8988T (cell line): ENCODE measurements at regions not wholly inside any gene's neighbourhood (a gene's known extent, or its start where the extent isn't known, plus 50 kb on each side); places are given as distances from the start of the nearest gene placed in this dataset.
A peak's percentile ranks its signal among the peaks of the same experiment; 100 is the strongest.
"Not testable (repeated sequence)": the region's sequence is repeated elsewhere in the genome, so short reads cannot be mapped to it uniquely, and the experiment has no call there.

Experiments
- DNase-seq: peaks from one replicate; pipeline ENCODE4 v3.0.0; 2011

DNA sequence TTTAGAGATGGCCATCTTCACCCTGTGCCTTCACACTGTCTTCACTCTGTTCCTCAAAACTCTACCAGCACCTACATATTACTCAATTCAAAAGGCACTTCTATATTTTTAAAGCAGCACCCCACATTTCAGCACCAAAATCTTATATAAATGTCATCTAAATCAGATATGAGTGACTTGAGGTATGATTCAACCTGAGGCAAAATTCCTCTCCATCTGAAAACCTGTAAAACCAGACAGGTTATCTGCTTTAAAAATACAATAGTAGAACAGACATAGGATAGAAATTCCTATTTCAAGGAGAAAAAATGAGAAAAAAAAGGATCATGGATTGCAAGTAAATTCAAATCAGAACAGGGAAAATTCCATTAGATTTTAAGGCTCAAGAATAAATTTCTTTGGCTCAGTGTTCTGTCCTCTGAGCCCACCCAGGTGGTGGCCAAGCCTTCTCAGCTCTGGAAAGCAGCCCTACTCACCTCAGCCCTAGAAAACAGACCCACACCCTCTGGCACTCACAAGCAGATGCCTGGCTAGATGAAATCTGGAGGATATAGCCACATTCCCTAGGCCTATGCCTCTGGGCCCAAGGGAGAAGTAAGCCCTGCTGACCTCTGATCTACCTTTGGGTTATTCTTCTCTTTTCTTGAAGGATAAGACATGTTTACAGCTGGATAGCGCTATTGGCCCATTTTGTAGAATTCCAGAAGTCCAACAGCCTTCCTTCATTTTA is 211.1 kb upstream of the XIST start:
- no peak for DNase-seq

DNA sequence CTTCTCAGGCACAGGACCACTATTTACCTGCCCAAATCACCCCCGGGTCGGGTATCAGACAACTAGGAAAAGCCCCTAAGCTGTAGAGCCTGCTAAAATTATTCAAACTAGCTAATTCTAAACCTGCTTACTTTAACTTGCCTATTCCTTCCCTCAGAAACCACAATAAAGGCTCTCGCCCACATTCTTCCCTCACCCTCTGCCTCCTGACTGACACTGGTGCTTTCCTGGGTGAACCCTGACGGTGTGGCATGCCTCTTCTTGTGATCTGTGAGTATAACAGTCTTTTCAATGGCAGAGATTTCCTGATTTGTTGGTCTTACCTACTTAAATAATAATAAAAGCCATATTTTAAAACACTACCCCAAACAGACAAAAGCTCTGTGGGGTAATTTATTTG is 209.4 kb upstream of the XIST start:
- no peak for DNase-seq

GRCh38 chrX:74049126-74049525 is 196.6 kb upstream of the XIST start:
- no peak for DNase-seq

- DNase-seq: not testable (repeated sequence)
Observed at GRCh38 chrX:74034066-74034465, 181.6 kb upstream of the XIST start.

- not testable (repeated sequence) for DNase-seq
Observed at GRCh38 chrX:74031527-74031926, 179.0 kb upstream of the XIST start.

DNA sequence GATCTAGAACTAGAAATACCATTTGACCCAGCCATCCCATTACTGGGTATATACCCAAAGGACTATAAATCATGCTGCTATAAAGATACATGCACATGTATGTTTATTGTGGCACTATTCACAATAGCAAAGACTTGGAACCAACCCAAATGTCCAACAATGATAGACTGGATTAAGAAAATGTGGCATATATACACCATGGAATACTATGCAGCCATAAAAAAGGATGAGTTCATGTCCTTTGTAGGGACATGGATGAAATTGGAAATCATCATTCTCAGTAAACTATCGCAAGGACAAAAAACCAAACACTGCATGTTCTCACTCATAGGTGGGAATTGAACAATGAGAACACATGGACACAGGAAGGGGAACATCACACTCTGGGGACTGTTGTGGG is 178.3 kb upstream of the XIST start:
- not testable (repeated sequence) for DNase-seq

GRCh38 chrX:74025145-74025544 is 172.6 kb upstream of the XIST start:
- DNase-seq: not testable (repeated sequence)

- DNase-seq: no peak
Observed at GRCh38 chrX:74023203-74023602, 170.7 kb upstream of the XIST start.

DNA sequence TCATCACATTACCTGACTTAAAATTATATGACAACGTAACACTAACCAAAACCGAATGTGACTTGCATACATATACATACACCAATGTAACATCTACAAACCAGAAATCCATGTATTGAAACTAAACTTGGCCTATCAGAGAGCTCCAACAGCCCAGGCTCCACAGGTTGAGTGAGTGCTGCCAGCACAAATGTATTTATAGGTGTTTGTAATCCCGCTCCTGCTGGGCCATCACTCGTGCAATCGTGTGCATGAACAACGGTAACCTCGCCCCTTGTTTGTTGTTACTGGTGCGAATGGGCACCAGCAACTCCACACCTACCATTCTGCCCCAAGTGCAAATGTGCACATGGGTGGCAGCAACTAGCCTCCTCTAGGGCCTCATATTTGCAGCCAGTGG is 165.7 kb upstream of the XIST start:
- DNase-seq: no peak

GRCh38 chrX:74015379-74016019 is 163.0 kb upstream of the XIST start:
- peak; percentile 32 for DNase-seq

GRCh38 chrX:74009041-74009440 is 156.5 kb upstream of the XIST start:
- DNase-seq: no peak

DNA sequence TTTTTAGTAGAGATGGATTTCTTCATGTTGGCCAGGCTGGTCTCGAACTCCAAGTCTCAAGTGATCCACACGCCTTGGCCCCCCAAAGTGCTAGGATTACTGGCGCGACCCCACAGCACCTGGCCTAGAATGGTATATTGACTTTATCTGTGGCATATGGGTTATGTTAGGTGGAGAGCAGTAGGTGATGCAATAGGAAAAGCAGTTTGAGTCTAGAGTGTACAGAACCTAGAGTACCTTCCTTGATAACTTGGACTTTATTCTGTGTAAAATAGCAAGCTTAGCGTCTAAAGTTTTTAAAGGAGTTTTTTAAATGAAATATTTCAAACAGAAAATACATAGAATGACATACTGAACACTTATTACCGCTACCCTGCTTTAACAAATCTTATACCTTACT is 139.5 kb upstream of the XIST start:
- DNase-seq: no peak

DNA sequence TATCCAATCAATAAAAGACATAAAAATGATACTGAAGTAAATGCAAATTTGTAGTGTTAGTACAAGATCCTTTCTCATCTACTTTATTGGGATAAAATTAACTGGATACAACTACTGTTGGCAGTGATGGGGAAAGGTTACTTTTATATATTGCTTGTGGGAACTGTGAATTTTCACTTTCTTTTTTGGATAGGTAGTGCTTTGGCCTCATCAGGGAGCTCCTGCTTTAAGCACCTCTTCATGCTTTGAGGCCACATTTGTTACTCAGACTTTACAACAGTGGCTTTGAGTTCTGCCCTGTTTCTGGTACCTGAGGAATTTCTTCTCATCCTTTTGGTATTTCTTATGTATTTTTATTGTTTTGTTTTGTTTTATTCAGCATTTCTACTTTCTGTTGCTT is 134.7 kb upstream of the XIST start:
- DNase-seq: no peak

DNA sequence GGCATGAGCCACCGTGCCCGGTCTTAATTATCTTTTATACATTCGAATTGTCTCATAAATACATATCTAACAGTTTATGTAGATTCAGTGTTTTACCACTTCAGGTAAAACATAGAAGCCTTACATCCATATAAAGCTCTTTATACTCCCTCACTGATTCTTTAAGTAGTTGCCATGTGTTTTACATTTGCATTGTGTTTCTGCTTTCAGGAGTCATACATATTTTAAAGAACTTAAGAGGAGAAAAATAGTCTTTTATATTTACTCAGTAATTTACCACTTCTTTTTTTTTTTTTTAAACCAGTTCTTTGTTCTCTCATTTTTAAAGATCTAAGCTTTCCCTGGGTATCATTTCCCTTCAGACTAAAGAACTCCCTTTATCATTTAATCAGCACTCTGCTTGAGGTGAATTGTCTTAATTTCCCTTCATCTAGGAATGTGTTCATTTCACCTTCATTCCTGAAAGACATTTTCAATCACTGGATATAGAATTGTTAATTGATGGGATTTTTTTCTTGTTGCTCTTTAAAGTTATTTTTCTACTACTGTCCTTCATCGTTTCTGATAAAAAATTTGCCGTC is 127.1 kb upstream of the XIST start:
- DNase-seq: no peak

DNA sequence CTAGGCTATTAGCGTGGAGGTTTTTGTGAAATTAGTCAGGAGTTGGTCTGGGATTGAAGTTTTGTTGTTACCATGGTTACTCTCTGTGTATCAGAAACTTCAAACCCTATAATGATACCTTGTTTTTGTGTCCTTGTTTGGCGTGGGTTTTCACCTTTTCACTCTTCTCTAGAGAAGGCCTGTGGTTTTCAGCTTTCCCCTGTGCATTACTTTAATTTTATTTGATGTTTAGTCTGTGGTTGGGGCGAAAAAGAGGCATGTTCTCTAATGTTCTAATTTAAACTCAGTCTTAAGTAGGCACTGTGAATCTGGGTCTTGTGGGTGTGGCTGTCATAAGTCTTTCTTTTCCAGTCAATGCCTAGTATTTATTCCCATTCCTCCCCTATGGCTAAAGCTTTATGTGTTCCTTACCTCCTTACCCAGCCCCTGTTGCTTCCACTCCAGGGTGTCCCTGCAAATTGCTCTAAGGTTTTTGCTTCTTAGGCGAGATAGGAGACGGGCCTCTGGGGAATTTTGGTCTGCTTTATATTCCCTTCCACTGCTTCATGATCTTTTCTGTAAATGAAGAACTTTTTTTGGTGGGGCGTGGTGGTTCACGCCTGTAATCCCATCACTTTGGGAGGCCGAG is 125.1 kb upstream of the XIST start:
- no peak for DNase-seq

DNA sequence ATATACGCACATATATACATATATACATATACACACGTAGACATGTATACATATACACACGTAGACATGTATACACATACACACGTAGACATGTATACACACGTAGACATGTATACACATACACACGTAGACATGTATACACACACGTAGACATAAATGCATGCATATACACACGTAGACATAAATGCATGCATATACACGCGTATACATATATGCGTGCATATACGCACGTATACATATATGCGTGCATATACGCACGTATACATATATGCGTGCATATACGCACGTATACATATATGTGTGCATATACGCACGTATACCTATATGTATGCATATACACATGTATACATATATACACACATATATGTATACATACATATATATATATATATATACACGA is 114.9 kb upstream of the XIST start:
- not testable (repeated sequence) for DNase-seq

DNA sequence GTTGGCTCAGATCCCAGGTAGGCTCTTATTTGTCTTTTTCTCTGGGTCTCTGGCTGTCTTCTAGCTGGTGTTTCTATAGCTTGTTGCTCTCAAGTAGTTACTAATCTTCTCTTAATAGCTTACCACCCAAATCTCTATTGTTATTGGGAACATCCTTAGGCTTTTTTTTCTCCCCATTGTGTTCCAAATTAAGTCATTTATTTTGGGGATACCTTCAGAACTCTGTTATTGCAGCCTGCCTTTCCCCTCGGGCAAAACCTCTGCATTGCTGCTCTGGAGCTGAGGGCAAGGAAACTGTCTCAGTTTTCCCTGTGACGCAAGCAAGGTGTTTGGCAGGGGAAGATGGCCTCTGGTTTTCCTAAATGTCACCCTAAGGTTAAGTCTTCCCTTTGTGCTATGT is 113.3 kb upstream of the XIST start:
- DNase-seq: no peak

- DNase-seq: no peak
Observed at GRCh38 chrX:73964579-73964978, 112.1 kb upstream of the XIST start.

DNA sequence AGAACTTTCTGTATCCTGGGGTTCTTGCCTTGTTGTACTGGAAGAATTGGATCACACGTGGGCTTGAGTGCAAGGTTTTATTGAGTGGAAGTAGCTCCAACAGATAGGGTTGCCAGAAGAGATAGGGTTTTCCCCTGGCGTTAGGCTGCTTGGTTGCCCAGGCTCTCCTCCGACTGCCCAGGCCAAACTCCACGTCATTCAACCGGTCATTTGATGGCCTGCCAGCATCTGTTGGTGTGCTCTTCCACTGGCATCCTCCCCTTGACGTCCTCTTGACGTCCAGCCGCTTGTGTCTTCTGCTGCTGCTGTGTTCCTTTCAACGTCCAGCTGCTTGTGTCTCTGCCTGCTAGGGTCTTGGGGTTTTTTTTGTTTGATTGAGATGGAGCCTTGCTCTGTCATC is 111.2 kb upstream of the XIST start:
- no peak for DNase-seq

GRCh38 chrX:73962948-73963347 is 110.4 kb upstream of the XIST start:
- no peak for DNase-seq

DNA sequence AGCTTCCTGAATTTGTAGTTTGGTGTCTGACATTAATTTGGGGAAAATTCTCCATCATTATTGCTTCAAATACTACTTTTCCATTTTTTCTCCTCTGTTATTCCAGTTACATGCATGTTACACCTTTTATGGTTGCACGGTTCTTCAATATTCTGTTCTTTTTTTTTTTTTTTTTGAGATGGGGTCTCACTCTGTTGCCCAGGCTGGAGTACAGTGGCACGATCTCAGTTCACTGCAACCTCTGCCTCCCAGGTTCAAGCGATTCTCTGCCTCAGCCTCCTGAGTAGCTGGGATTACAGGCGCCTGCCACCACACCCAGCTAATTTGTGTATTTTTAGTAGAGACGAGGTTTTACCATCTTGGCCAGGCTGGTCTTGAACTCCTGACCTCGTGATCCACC is 109.4 kb upstream of the XIST start:
- DNase-seq: not testable (repeated sequence)

GRCh38 chrX:73944563-73944908 is 92.0 kb upstream of the XIST start:
- no peak for DNase-seq

- DNase-seq: peak; percentile 59
Observed at GRCh38 chrX:73943693-73944562, 91.4 kb upstream of the XIST start.
